ENCODE measurements at regions not wholly inside any gene's neighbourhood (a gene's known extent, or its start where the extent isn't known, plus 50 kb on each side); places are given as distances from the start of the nearest gene placed in this dataset.

DNA sequence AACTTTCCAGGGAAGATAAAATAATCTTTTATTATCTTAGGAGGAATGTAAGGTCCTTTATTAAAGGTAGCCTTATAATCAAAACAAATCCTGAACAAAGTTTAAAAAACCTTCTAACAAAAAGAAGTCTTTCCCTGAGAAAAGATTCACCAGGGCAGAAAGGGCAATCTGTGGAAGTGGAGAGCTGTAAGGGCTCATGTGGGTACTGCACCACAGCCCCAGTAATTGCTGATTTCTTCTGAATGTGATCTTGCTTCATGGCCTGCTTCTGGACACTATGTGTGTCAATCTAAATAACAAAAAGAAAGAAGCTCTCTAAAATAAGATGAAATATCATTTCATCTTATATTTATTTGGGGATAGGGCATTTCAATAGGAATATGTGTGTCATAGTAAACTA lies 1501.6 kb downstream of the OTOL1 start:
- TF ChIP-seq, protein P1, sequence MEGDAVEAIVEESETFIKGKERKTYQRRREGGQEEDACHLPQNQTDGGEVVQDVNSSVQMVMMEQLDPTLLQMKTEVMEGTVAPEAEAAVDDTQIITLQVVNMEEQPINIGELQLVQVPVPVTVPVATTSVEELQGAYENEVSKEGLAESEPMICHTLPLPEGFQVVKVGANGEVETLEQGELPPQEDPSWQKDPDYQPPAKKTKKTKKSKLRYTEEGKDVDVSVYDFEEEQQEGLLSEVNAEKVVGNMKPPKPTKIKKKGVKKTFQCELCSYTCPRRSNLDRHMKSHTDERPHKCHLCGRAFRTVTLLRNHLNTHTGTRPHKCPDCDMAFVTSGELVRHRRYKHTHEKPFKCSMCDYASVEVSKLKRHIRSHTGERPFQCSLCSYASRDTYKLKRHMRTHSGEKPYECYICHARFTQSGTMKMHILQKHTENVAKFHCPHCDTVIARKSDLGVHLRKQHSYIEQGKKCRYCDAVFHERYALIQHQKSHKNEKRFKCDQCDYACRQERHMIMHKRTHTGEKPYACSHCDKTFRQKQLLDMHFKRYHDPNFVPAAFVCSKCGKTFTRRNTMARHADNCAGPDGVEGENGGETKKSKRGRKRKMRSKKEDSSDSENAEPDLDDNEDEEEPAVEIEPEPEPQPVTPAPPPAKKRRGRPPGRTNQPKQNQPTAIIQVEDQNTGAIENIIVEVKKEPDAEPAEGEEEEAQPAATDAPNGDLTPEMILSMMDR (IDR thresholded peaks at IDR 0.05), result no peak
- no peak for TF ChIP-seq POLR2AphosphoS5 (IDR thresholded peaks at IDR 0.05)
- no peak for TF ChIP-seq POLR2A (IDR thresholded peaks at IDR 0.05)
- TF ChIP-seq EP300 (IDR thresholded peaks at IDR 0.05), result no peak
